GM06990 (cell line): ENCODE measurements at regions not wholly inside any gene's neighbourhood (a gene's known extent, or its start where the extent isn't known, plus 50 kb on each side); places are given as distances from the start of the nearest gene placed in this dataset.

Experiments
- DNase-seq: peaks from one replicate; pipeline ENCODE4 v3.0.0-alpha.2; 2011; ENCODE audit not compliant: insufficient read length; ENCODE audit errors: extremely low read depth
- H3K27me3 ChIP-seq: replicated peaks from 2 replicates; pipeline ENCODE4 v1.6.0; 2011; ENCODE audit warnings: low read length; ENCODE audit not compliant: control insufficient read depth, insufficient read depth
- H3K36me3 ChIP-seq: 2 replicates; pipeline ENCODE4 v1.5.1; 2011; ENCODE audit warnings: low read length; ENCODE audit not compliant: control insufficient read depth, insufficient read depth
- H3K4me3 ChIP-seq: replicated peaks from 2 replicates; pipeline ENCODE4 v1.5.1; 2011; ENCODE audit warnings: low read depth, mild to moderate bottlenecking, control low read depth, low read length
- CTCF ChIP-seq: IDR thresholded peaks from 2 replicates; pipeline ENCODE4 v1.5.1; 2011; ENCODE audit warnings: low read length, control low read depth, mild to moderate bottlenecking, inconsistent platforms; ENCODE audit not compliant: insufficient read depth, poor library complexity, severe bottlenecking

GRCh38 chr3:151985787-151986430, 112.5 kb downstream of the SUCNR1 start:
- Histone ChIP-seq H3K4me3 (no peak overlapping the region), H3K36me3 (no peaks in the 10 kb centered on the region), H3K27me3 (no peaks in the 10 kb centered on the region)
- DNase-seq: no peak
- TF ChIP-seq CTCF: no peak

DNA sequence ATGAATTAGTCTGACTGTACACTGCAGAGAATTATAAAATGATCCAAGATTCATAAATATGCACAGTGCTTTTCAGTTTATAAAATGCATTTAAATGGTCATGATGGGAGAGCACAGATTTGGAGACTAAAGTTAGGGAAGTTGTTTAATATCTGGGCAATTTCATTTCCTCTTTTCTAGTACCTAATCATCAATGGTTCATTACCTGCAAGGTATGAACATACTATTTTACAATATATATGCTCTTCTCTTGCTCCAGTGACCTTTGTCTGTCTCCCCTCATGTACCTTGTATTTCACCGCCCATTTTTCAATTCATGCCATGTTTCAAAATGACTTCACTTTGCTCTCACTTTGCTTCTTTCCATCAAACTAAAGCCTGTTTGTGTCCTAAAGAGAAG, 114.5 kb downstream of the SUCNR1 start:
- peak; percentile 8 for DNase-seq
- TF ChIP-seq CTCF: no peak
- Histone ChIP-seq H3K4me3 (no peak overlapping the region), H3K36me3 (no peaks in the 10 kb centered on the region), H3K27me3 (no peaks in the 10 kb centered on the region)

GRCh38 chr3:151989621-151990020, 116.2 kb downstream of the SUCNR1 start:
- DNase-seq: no peak
- Histone ChIP-seq H3K36me3 (no peaks in the 10 kb centered on the region), H3K27me3 (no peaks in the 10 kb centered on the region), H3K4me3 (no peak overlapping the region)
- TF ChIP-seq CTCF: no peak

- Histone ChIP-seq H3K27me3 (no peaks in the 10 kb centered on the region), H3K36me3 (no peaks in the 10 kb centered on the region), H3K4me3 (no peak overlapping the region)
- no peak for DNase-seq
- no peak for TF ChIP-seq CTCF
Measured at GRCh38 chr3:151990696-151991376, 117.4 kb downstream of the SUCNR1 start.

- Histone ChIP-seq H3K27me3 (no peaks in the 10 kb centered on the region), H3K36me3 (no peaks in the 10 kb centered on the region), H3K4me3 (no peak overlapping the region)
- no peak for TF ChIP-seq CTCF
- DNase-seq: no peak
Measured at GRCh38 chr3:151992326-151993041, 119.0 kb downstream of the SUCNR1 start.
